ENCODE measurements at regions not wholly inside any gene's neighbourhood (a gene's known extent, or its start where the extent isn't known, plus 50 kb on each side); places are given as distances from the start of the nearest gene placed in this dataset.

DNA sequence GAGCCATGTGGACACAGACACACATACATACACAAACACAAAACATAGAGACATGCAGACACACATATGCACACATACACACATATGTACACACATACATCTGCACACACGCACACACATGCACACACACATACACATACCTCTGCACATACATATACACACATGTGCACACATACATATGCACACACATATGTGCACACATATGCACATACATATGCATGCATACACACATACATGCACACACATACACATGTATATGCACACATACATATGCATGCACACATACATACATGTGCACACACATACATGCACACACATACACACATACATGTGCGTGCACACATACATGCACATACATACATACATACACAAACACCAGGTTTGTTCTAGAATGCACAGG is 236.3 kb upstream of the FOXK1 start:
- no peak for DNase-seq (ENCODE audit: low read depth)
- TF ChIP-seq, protein P1, sequence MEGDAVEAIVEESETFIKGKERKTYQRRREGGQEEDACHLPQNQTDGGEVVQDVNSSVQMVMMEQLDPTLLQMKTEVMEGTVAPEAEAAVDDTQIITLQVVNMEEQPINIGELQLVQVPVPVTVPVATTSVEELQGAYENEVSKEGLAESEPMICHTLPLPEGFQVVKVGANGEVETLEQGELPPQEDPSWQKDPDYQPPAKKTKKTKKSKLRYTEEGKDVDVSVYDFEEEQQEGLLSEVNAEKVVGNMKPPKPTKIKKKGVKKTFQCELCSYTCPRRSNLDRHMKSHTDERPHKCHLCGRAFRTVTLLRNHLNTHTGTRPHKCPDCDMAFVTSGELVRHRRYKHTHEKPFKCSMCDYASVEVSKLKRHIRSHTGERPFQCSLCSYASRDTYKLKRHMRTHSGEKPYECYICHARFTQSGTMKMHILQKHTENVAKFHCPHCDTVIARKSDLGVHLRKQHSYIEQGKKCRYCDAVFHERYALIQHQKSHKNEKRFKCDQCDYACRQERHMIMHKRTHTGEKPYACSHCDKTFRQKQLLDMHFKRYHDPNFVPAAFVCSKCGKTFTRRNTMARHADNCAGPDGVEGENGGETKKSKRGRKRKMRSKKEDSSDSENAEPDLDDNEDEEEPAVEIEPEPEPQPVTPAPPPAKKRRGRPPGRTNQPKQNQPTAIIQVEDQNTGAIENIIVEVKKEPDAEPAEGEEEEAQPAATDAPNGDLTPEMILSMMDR (IDR thresholded peaks at IDR 0.05; ENCODE audit: insufficient read depth, low read depth, low read length, missing control alignments) = no peak

GRCh38 chr7:4449263-4449662 is 232.8 kb upstream of the FOXK1 start:
- H3K4me3 ChIP-seq (ENCODE audit: low read depth, low read length) = no peak overlapping the region
- no peak for DNase-seq (ENCODE audit: low read depth)
- TF ChIP-seq, protein P1 (IDR thresholded peaks at IDR 0.05; ENCODE audit: insufficient read depth, low read depth, low read length, missing control alignments) = no peak

More for the DNA sequence above, 236.3 kb upstream of the FOXK1 start:
- no peak overlapping the region for H3K4me3 ChIP-seq (ENCODE audit: low read depth, low read length)

- TF ChIP-seq, protein P1 (IDR thresholded peaks at IDR 0.05; ENCODE audit: insufficient read depth, low read depth, low read length, missing control alignments) = no peak
- DNase-seq (ENCODE audit: low read depth) = no peak
- no peak overlapping the region for H3K4me3 ChIP-seq (ENCODE audit: low read depth, low read length)
Observed at GRCh38 chr7:4450483-4450882, 231.6 kb upstream of the FOXK1 start.

GRCh38 chr7:4460597-4460996 is 221.5 kb upstream of the FOXK1 start:
- DNase-seq (ENCODE audit: low read depth) = no peak
- TF ChIP-seq, protein P1 (IDR thresholded peaks at IDR 0.05; ENCODE audit: insufficient read depth, low read depth, low read length, missing control alignments) = no peak
- no peak overlapping the region for H3K4me3 ChIP-seq (ENCODE audit: low read depth, low read length)

GRCh38 chr7:4461531-4461930 is 220.6 kb upstream of the FOXK1 start:
- TF ChIP-seq, protein P1 (IDR thresholded peaks at IDR 0.05; ENCODE audit: insufficient read depth, low read depth, low read length, missing control alignments) = no peak
- DNase-seq (ENCODE audit: low read depth) = no peak
- no peak overlapping the region for H3K4me3 ChIP-seq (ENCODE audit: low read depth, low read length)

GRCh38 chr7:4468320-4469102 is 213.6 kb upstream of the FOXK1 start:
- TF ChIP-seq, protein P1 (IDR thresholded peaks at IDR 0.05; ENCODE audit: insufficient read depth, low read depth, low read length, missing control alignments) = no peak
- no peak for DNase-seq (ENCODE audit: low read depth)
- no peak overlapping the region for H3K4me3 ChIP-seq (ENCODE audit: low read depth, low read length)

DNA sequence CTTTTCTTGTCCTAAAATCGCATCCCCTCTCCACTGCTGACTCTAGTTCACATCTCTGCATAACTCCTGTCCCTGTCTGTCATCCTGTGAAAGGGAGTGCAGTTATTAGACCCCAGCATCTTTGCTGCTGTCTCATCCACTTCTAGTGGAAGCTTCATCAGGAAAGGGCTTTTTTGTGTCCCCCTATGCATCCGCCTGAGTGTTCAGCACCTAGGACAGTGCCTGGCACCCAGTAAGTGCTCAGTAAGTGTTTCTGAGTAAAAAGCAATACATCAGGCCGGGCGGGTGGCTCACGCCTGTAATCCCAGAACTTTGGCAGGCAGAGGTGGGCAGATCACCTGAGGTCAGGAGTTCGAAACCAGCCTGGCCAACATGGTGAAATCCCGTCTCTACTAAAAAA is 211.8 kb upstream of the FOXK1 start:
- DNase-seq (ENCODE audit: low read depth) = no peak
- TF ChIP-seq, protein P1 (IDR thresholded peaks at IDR 0.05; ENCODE audit: insufficient read depth, low read depth, low read length, missing control alignments) = no peak
- no peak overlapping the region for H3K4me3 ChIP-seq (ENCODE audit: low read depth, low read length)
